Neural progenitor cell (in vitro differentiated cells): ENCODE measurements at regions not wholly inside any gene's neighbourhood (a gene's known extent, or its start where the extent isn't known, plus 50 kb on each side); places are given as distances from the start of the nearest gene placed in this dataset.

ENCODE experiments used
- CTCF ChIP-seq: fragments of 200-600 bp; sonication (generic); IDR thresholded peaks from 2 replicates; pipeline ENCODE4 v1.5.1; 2017; ENCODE audit warnings: antibody characterized with exemption, mild to moderate bottlenecking
- EZH2 ChIP-seq: fragments of 200-600 bp; sonication (generic); IDR thresholded peaks from 2 replicates; pipeline ENCODE4 v1.6.1; 2017; ENCODE audit warnings: antibody characterized with exemption, mild to moderate bottlenecking, moderate library complexity
- EZH2phosphoT487 ChIP-seq: fragments of 200-600 bp; sonication (generic); IDR thresholded peaks from 2 replicates; pipeline ENCODE4 v1.6.1; 2017; ENCODE audit warnings: antibody characterized with exemption

GRCh38 chr11:130712480-130712879 is 203.8 kb downstream of the SNX19 start:
- no peak for TF ChIP-seq CTCF
- no peak for TF ChIP-seq EZH2
- no peak for TF ChIP-seq EZH2phosphoT487
